HL-60 (cell line): ENCODE measurements at regions not wholly inside any gene's neighbourhood (a gene's known extent, or its start where the extent isn't known, plus 50 kb on each side); places are given as distances from the start of the nearest gene placed in this dataset.

Source experiments
- DNase-seq, 2 experiments: peaks; one replicate each; pipeline ENCODE4 v3.0.0-alpha.2; 2010 to 2020; ENCODE audit warnings: low read depth in 1 of 2, low spot score in 1 of 2
- H3K27ac ChIP-seq: fragments of 250-450 bp; sonication (Bioruptor Pico); replicated peaks from 2 replicates; pipeline ENCODE4 v1.5.1; 2020; ENCODE audit warnings: mild to moderate bottlenecking, moderate library complexity
- H3K27me3 ChIP-seq: fragments of 250-450 bp; sonication (Bioruptor Pico); 2 replicates; pipeline ENCODE4 v1.5.1; 2021; ENCODE audit warnings: mild to moderate bottlenecking, moderate library complexity; ENCODE audit not compliant: insufficient read depth, poor library complexity, severe bottlenecking
- H3K4me3 ChIP-seq: replicated peaks from 2 replicates; pipeline ENCODE4 v1.5.1; 2011; ENCODE audit warnings: mild to moderate bottlenecking, control low read depth, low read length; ENCODE audit not compliant: insufficient read depth
- GABPA ChIP-seq: IDR thresholded peaks from 2 replicates; pipeline ENCODE4 v1.6.1; 2012; ENCODE audit warnings: low read depth
- POLR2AphosphoS5 ChIP-seq: IDR thresholded peaks from 2 replicates; pipeline ENCODE4 v1.6.1; 2012; ENCODE audit warnings: low read depth
- SPI1 ChIP-seq: IDR thresholded peaks from 2 replicates; pipeline ENCODE4 v1.6.1; 2012; ENCODE audit warnings: low read depth, mild to moderate bottlenecking, borderline replicate concordance
- TF ChIP-seq, protein P1 (sequence below): IDR thresholded peaks from 2 replicates; pipeline ENCODE4 v1.6.1; 2012; ENCODE audit warnings: low read depth; ENCODE audit not compliant: insufficient replicate concordance
- TF ChIP-seq, protein P2 (sequence below): IDR thresholded peaks from one replicate; pipeline ENCODE4 v1.5.1; 2011; ENCODE audit warnings: low read length, control low read depth, inconsistent platforms; ENCODE audit not compliant: insufficient read depth

DNA sequence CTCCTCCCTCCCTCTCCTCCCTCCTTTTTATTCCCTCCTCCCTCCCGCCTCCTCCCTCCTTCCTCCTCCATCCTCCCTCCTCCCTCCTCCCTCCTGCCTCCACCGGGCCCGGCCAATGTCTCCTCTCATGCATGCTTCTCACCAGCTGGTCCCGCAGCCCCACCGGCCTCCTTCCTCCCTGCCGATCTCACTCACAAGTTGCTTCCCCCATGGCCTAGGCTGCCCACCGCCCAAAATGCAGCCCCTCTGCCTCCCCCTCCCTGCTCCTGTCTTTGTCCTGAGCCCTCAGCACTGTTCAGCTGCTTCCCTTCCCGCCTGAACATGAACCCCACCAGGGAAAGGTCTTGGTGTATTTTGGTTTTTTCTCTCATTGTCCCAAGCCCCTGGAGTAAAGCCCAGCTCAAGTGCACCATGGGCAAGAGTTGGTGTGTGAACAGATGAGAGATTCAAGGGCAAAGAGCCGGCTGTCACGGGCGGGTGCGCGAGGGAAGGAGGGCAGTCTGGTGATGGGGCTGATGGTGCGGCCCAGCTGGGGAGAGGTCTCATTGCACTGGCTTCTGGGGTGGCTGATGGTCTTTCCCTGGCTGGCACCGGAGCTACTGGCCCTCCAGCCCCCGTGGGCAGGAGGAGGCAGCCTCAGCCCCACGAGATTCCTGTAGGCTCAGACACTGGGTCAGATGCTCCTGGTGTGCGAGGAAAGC lies 117.6 kb downstream of the TWIST2 start:
- no peak overlapping the region for H3K27ac ChIP-seq
- H3K4me3 ChIP-seq: no peak overlapping the region
- TF ChIP-seq SPI1 (no peak), GABPA (no peak), POLR2AphosphoS5 (no peak)
- TF ChIP-seq, protein P1, sequence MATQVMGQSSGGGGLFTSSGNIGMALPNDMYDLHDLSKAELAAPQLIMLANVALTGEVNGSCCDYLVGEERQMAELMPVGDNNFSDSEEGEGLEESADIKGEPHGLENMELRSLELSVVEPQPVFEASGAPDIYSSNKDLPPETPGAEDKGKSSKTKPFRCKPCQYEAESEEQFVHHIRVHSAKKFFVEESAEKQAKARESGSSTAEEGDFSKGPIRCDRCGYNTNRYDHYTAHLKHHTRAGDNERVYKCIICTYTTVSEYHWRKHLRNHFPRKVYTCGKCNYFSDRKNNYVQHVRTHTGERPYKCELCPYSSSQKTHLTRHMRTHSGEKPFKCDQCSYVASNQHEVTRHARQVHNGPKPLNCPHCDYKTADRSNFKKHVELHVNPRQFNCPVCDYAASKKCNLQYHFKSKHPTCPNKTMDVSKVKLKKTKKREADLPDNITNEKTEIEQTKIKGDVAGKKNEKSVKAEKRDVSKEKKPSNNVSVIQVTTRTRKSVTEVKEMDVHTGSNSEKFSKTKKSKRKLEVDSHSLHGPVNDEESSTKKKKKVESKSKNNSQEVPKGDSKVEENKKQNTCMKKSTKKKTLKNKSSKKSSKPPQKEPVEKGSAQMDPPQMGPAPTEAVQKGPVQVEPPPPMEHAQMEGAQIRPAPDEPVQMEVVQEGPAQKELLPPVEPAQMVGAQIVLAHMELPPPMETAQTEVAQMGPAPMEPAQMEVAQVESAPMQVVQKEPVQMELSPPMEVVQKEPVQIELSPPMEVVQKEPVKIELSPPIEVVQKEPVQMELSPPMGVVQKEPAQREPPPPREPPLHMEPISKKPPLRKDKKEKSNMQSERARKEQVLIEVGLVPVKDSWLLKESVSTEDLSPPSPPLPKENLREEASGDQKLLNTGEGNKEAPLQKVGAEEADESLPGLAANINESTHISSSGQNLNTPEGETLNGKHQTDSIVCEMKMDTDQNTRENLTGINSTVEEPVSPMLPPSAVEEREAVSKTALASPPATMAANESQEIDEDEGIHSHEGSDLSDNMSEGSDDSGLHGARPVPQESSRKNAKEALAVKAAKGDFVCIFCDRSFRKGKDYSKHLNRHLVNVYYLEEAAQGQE: no peak
- TF ChIP-seq, protein P2, sequence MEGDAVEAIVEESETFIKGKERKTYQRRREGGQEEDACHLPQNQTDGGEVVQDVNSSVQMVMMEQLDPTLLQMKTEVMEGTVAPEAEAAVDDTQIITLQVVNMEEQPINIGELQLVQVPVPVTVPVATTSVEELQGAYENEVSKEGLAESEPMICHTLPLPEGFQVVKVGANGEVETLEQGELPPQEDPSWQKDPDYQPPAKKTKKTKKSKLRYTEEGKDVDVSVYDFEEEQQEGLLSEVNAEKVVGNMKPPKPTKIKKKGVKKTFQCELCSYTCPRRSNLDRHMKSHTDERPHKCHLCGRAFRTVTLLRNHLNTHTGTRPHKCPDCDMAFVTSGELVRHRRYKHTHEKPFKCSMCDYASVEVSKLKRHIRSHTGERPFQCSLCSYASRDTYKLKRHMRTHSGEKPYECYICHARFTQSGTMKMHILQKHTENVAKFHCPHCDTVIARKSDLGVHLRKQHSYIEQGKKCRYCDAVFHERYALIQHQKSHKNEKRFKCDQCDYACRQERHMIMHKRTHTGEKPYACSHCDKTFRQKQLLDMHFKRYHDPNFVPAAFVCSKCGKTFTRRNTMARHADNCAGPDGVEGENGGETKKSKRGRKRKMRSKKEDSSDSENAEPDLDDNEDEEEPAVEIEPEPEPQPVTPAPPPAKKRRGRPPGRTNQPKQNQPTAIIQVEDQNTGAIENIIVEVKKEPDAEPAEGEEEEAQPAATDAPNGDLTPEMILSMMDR: no peak
- DNase-seq: no peak
- no peaks in the 10 kb centered on the region for H3K27me3 ChIP-seq

GRCh38 chr2:238966072-238966937 lies 118.4 kb downstream of the TWIST2 start:
- no peak for DNase-seq

More at GRCh38 chr2:238966072-238966937, 118.4 kb downstream of the TWIST2 start:
- H3K27me3 ChIP-seq: no peaks in the 10 kb centered on the region
- no peak overlapping the region for H3K4me3 ChIP-seq
- TF ChIP-seq GABPA: no peak
- TF ChIP-seq, protein P2: no peak
- no peak for TF ChIP-seq POLR2AphosphoS5
- TF ChIP-seq SPI1: no peak
- TF ChIP-seq, protein P1: no peak
- no peak overlapping the region for H3K27ac ChIP-seq
